A549 (cell line): ENCODE measurements at regions not wholly inside any gene's neighbourhood (a gene's known extent, or its start where the extent isn't known, plus 50 kb on each side); places are given as distances from the start of the nearest gene placed in this dataset.

ENCODE experiments used
- ATAC-seq, 2 experiments: fragments of 200-7000 bp in 1 of 2; fragments of >200 bp in 1 of 2; cut with Nextera tagmentation in 1 of 2; cut with Tn5 transposase in 1 of 2; 3 replicates each; pipeline versions ENCODE4 v1.8.0 to v1.9.1; 2018 to 2020; ENCODE audit warnings: mild to moderate bottlenecking in 1 of 2, moderate library complexity in 1 of 2
- CTCF ChIA-PET: fragments of 300-600 bp; sonication (Branson Sonifier 250); formaldehyde crosslinking; extraction: SDS; loops from one replicate; lab custom pipeline; 2021; ENCODE audit warnings: antibody characterized with exemption, inconsistent platforms; lab: Yijun Ruan, JAX
- POLR2A ChIA-PET: fragments of 350-600 bp; formaldehyde crosslinking; extraction: SDS; loops from one replicate; lab custom pipeline; 2021; ENCODE audit warnings: antibody characterized with exemption, inconsistent platforms; lab: Yijun Ruan, JAX
- DNase-seq, 2 experiments: peaks; one replicate each; pipeline versions ENCODE4 v3.0.0 to v3.0.0-alpha.2; 2011 to 2016; ENCODE audit warnings: low read depth in 1 of 2, low spot score in 1 of 2
- FAIRE-seq: peaks from 2 replicates; lab custom pipeline; 2011; peaks lifted over from hg19 to GRCh38; lab: Jason Lieb, UNC
- H3K27ac ChIP-seq, 2 experiments: fragments of >200 bp; sonication (Bioruptor Twin); formaldehyde crosslinking; 3 replicates each; pipeline ENCODE4 v1.5.1; 2016 to 2017
- H3K4me1 ChIP-seq: fragments of >200 bp; sonication (Bioruptor Twin); formaldehyde crosslinking; 3 replicates; pipeline ENCODE4 v1.6.1; 2016
- H3K4me2 ChIP-seq: fragments of >200 bp; sonication (Bioruptor Twin); formaldehyde crosslinking; 3 replicates; pipeline ENCODE4 v1.6.1; 2016
- H3K4me3 ChIP-seq: fragments of >200 bp; sonication (Bioruptor Twin); formaldehyde crosslinking; 3 replicates; pipeline ENCODE4 v1.5.1; 2016
- H3K9me3 ChIP-seq: fragments of >200 bp; sonication (Bioruptor Twin); formaldehyde crosslinking; 3 replicates; pipeline ENCODE4 v1.6.1; 2016
- CBX8 ChIP-seq: fragments of 200-600 bp; sonication (generic); IDR thresholded peaks from 2 replicates; pipeline ENCODE4 v1.6.1; 2016
- CHD2 ChIP-seq: fragments of 150-350 bp; IDR thresholded peaks from 2 replicates; pipeline ENCODE4 v1.6.1; 2014; ENCODE audit warnings: low read length; ENCODE audit not compliant: partially characterized antibody
- CHD4 ChIP-seq: fragments of 200-600 bp; sonication (generic); IDR thresholded peaks from 2 replicates; pipeline ENCODE4 v1.6.1; 2016; ENCODE audit warnings: antibody characterized with exemption, mild to moderate bottlenecking, borderline replicate concordance
- EHF ChIP-seq: fragments of 250-450 bp; sonication (Bioruptor Pico); IDR thresholded peaks from 2 replicates; pipeline ENCODE4 v1.5.0; 2020; ENCODE audit warnings: mild to moderate bottlenecking
- EHMT2 ChIP-seq: fragments of 200-600 bp; sonication (generic); IDR thresholded peaks from 2 replicates; pipeline ENCODE4 v1.6.1; 2016; ENCODE audit warnings: antibody characterized with exemption, low read depth, mild to moderate bottlenecking, moderate library complexity
- ESRRA ChIP-seq: fragments of 150-350 bp; IDR thresholded peaks from 2 replicates; pipeline ENCODE4 v1.6.1; 2014; ENCODE audit warnings: mild to moderate bottlenecking, low read length, borderline replicate concordance
- FOSL2 ChIP-seq, 2 experiments: fragments of 450-650 bp in 1 of 2; fragments of >200 bp in 1 of 2; sonication (Bioruptor Twin) in 1 of 2; formaldehyde crosslinking; IDR thresholded peaks; 2 replicates each; pipeline versions ENCODE4 v1.5.0 to v1.6.1; 2016 to 2020; ENCODE audit warnings: mild to moderate bottlenecking in 1 of 2, moderate library complexity in 1 of 2
- GATA3 ChIP-seq: IDR thresholded peaks from 2 replicates; pipeline ENCODE4 v1.6.1; 2012; ENCODE audit warnings: borderline replicate concordance
- HEYL ChIP-seq: fragments of 250-450 bp; sonication (Bioruptor Pico); IDR thresholded peaks from 2 replicates; pipeline ENCODE4 v1.8.0; 2021; ENCODE audit warnings: mild to moderate bottlenecking, moderate library complexity
- HOXA7 ChIP-seq: fragments of 250-450 bp; sonication (Bioruptor Pico); IDR thresholded peaks from 2 replicates; pipeline ENCODE4 v1.5.0; 2020; ENCODE audit warnings: mild to moderate bottlenecking, moderate library complexity
- HOXB13 ChIP-seq: fragments of 250-450 bp; sonication (Bioruptor Pico); IDR thresholded peaks from 2 replicates; pipeline ENCODE4 v1.5.0; 2020; ENCODE audit warnings: low read depth, mild to moderate bottlenecking, moderate library complexity
- HOXB5 ChIP-seq: fragments of 250-450 bp; sonication (Bioruptor Pico); IDR thresholded peaks from 2 replicates; pipeline ENCODE4 v1.5.0; 2020; ENCODE audit warnings: mild to moderate bottlenecking, moderate library complexity
- KDM1A ChIP-seq: fragments of 200-600 bp; sonication (generic); IDR thresholded peaks from 2 replicates; pipeline ENCODE4 v1.6.1; 2016; ENCODE audit warnings: low read depth, mild to moderate bottlenecking
- KDM5A ChIP-seq: fragments of 200-600 bp; sonication (generic); IDR thresholded peaks from 2 replicates; pipeline ENCODE4 v1.6.1; 2016; ENCODE audit warnings: antibody characterized with exemption, mild to moderate bottlenecking
- NPAS2 ChIP-seq: fragments of 250-450 bp; sonication (Bioruptor Pico); IDR thresholded peaks from 2 replicates; pipeline ENCODE4 v1.8.0; 2022; ENCODE audit warnings: mild to moderate bottlenecking, moderate library complexity, borderline replicate concordance
- NR3C1 ChIP-seq: fragments of >200 bp; sonication (Bioruptor Twin); formaldehyde crosslinking; IDR thresholded peaks from 3 replicates; pipeline ENCODE4 v1.6.1; 2017
- PHF8 ChIP-seq: fragments of 200-600 bp; sonication (generic); IDR thresholded peaks from 2 replicates; pipeline ENCODE4 v1.6.1; 2016; ENCODE audit warnings: low read depth, mild to moderate bottlenecking, antibody characterized with exemption, moderate library complexity, borderline replicate concordance
- POLR2AphosphoS2 ChIP-seq: conservative IDR thresholded peaks from 2 replicates; pipeline ENCODE4 v1.6.1; 2012; ENCODE audit warnings: low read length, improper control_type of control experiment, inconsistent platforms
- RARB ChIP-seq: fragments of 250-450 bp; sonication (Bioruptor Pico); IDR thresholded peaks from 2 replicates; pipeline ENCODE4 v1.8.0; 2021; ENCODE audit warnings: mild to moderate bottlenecking, moderate library complexity
- RCOR1 ChIP-seq: fragments of 150-350 bp; IDR thresholded peaks from 2 replicates; pipeline ENCODE4 v1.6.1; 2014; ENCODE audit warnings: antibody characterized with exemption, low read length, low read depth
- SMC3 ChIP-seq: fragments of >200 bp; sonication (Bioruptor Twin); formaldehyde crosslinking; IDR thresholded peaks from 3 replicates; pipeline ENCODE4 v1.6.1; 2018; ENCODE audit warnings: inconsistent platforms
- SREBF2 ChIP-seq: fragments of 450-650 bp; IDR thresholded peaks from 2 replicates; pipeline ENCODE4 v1.6.1; 2014; ENCODE audit warnings: mild to moderate bottlenecking, moderate library complexity
- ZFP36 ChIP-seq: fragments of 450-650 bp; IDR thresholded peaks from 2 replicates; pipeline ENCODE4 v1.6.1; 2014; ENCODE audit warnings: borderline replicate concordance; ENCODE audit not compliant: partially characterized antibody
- ZNF302 ChIP-seq: fragments of 250-450 bp; sonication (Bioruptor Pico); IDR thresholded peaks from 2 replicates; pipeline ENCODE4 v1.9.0; 2021; ENCODE audit warnings: inconsistent platforms, mild to moderate bottlenecking, moderate library complexity
- WGBS: methylation state at CpG from one replicate; pipeline ENCODE4 v1.1.6; 2017; ENCODE audit errors: missing lambda C conversion rate; 5-methylcytosine and 5-hydroxymethylcytosine counted together
- TF ChIP-seq, protein P1 (sequence below): IDR thresholded peaks from 2 replicates; pipeline ENCODE4 v1.6.1; 2012
- TF ChIP-seq, protein P2 (sequence below): fragments of >200 bp; sonication (Bioruptor Twin); formaldehyde crosslinking; IDR thresholded peaks from 3 replicates; pipeline ENCODE4 v1.5.1; 2016
- TF ChIP-seq, protein P3 (sequence below): fragments of 200-600 bp; sonication (generic); IDR thresholded peaks from 2 replicates; pipeline ENCODE4 v1.6.1; 2016; ENCODE audit warnings: antibody characterized with exemption, mild to moderate bottlenecking, moderate library complexity

DNA sequence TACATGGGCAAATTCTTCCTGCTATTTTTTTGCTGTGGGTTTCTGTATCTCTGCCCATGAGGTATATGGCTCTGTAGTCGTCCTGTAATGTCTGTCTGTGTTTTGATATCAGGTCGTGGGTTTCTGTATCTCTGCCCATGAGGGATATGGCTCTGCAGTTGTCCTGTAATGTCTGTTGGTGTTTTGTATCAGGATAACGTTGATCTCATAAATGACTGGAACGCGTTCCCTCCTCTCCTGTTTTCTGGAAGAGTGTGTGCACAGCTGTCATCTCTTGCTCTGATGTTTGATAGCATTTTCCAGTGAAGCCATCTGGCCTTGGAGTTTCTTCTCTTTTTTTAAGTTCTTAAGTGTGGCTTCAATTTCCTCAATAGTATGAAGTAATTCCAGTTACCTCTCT, 57.2 kb downstream of the SOX1 start:
- DNase-seq (no peak), ATAC-seq (no peak), FAIRE-seq (no peak)
- no peak overlapping the region for H3K27ac ChIP-seq
- WGBS = 6% methylated on average over 5 of the region's 5 CpGs
- POLR2A ChIA-PET = no interaction called here
- TF ChIP-seq HOXB5 (CRISPR knock-in tag) (no peak), POLR2AphosphoS2 (no peak), CHD4 (no peak), CHD2 (no peak), EHMT2 (no peak), GATA3 (no peak), CBX8 (no peak), ZNF302 (no peak), HOXA7 (CRISPR knock-in tag) (no peak), FOSL2 (IDR thresholded peaks at IDR 0.05) (no peak), FOSL2 (CRISPR knock-in tag; IDR thresholded peaks at IDR 0.05) (no peak), SREBF2 (no peak)
- H3K4me3 ChIP-seq = no peak overlapping the region
- no peak overlapping the region for H3K4me2 ChIP-seq
- H3K4me1 ChIP-seq = no peaks in the 10 kb centered on the region
- no peaks in the 10 kb centered on the region for H3K9me3 ChIP-seq
- CTCF ChIA-PET = no interaction called here

DNA sequence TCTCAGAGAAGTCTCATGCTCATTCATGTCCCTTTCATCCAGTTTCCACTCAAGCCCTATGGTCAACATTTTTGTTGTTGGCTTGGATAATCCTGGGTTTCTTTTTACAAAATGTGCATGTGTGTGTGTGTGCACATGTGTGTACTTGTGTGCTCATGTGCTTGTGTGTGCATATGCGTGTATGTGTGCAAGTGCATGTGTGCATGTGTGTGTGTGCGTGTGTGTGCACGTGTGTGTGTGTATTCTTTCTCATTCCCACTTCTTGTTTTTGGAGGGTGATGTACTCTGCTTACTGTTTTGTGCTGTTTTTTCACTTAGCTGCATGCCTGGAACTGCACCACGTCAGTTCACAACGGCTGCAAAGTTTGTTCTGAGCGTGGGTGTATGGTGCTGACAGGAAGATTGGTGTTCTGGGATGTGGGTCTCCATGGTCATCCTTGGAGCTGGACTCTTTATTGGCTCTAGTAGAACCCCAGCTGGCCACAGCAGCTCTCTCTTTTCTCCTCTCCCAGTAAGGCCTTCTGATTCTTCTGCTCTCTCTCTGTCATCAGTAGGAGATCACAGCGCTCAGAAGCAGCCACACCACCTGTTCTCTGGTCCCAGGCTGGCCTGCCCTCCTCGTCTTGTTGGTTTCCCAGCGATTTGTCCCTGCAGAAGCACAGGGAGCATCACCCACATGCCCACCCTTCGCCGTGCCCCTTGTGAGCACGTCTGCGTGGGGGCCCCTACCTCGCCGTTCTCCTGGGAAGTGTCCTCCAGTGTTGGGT, 60.8 kb downstream of the SOX1 start:
- CTCF ChIA-PET = no interaction called here
- TF ChIP-seq PHF8 (no peak), HOXB13 (CRISPR knock-in tag) (no peak), EHMT2 (no peak), KDM1A (no peak), NR3C1 (no peak), HEYL (CRISPR knock-in tag) (no peak), ZFP36 (no peak), RCOR1 (no peak), RARB (no peak), SMC3 (no peak), KDM5A (no peak), ESRRA (no peak), NPAS2 (no peak), EHF (CRISPR knock-in tag) (no peak)
- TF ChIP-seq, protein P1, sequence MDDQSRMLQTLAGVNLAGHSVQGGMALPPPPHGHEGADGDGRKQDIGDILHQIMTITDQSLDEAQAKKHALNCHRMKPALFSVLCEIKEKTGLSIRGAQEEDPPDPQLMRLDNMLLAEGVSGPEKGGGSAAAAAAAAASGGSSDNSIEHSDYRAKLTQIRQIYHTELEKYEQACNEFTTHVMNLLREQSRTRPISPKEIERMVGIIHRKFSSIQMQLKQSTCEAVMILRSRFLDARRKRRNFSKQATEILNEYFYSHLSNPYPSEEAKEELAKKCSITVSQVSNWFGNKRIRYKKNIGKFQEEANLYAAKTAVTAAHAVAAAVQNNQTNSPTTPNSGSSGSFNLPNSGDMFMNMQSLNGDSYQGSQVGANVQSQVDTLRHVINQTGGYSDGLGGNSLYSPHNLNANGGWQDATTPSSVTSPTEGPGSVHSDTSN = no peak
- TF ChIP-seq, protein P2, sequence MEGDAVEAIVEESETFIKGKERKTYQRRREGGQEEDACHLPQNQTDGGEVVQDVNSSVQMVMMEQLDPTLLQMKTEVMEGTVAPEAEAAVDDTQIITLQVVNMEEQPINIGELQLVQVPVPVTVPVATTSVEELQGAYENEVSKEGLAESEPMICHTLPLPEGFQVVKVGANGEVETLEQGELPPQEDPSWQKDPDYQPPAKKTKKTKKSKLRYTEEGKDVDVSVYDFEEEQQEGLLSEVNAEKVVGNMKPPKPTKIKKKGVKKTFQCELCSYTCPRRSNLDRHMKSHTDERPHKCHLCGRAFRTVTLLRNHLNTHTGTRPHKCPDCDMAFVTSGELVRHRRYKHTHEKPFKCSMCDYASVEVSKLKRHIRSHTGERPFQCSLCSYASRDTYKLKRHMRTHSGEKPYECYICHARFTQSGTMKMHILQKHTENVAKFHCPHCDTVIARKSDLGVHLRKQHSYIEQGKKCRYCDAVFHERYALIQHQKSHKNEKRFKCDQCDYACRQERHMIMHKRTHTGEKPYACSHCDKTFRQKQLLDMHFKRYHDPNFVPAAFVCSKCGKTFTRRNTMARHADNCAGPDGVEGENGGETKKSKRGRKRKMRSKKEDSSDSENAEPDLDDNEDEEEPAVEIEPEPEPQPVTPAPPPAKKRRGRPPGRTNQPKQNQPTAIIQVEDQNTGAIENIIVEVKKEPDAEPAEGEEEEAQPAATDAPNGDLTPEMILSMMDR = no peak
- TF ChIP-seq, protein P3, sequence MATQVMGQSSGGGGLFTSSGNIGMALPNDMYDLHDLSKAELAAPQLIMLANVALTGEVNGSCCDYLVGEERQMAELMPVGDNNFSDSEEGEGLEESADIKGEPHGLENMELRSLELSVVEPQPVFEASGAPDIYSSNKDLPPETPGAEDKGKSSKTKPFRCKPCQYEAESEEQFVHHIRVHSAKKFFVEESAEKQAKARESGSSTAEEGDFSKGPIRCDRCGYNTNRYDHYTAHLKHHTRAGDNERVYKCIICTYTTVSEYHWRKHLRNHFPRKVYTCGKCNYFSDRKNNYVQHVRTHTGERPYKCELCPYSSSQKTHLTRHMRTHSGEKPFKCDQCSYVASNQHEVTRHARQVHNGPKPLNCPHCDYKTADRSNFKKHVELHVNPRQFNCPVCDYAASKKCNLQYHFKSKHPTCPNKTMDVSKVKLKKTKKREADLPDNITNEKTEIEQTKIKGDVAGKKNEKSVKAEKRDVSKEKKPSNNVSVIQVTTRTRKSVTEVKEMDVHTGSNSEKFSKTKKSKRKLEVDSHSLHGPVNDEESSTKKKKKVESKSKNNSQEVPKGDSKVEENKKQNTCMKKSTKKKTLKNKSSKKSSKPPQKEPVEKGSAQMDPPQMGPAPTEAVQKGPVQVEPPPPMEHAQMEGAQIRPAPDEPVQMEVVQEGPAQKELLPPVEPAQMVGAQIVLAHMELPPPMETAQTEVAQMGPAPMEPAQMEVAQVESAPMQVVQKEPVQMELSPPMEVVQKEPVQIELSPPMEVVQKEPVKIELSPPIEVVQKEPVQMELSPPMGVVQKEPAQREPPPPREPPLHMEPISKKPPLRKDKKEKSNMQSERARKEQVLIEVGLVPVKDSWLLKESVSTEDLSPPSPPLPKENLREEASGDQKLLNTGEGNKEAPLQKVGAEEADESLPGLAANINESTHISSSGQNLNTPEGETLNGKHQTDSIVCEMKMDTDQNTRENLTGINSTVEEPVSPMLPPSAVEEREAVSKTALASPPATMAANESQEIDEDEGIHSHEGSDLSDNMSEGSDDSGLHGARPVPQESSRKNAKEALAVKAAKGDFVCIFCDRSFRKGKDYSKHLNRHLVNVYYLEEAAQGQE = no peak
- Histone ChIP-seq H3K9me3 (no peaks in the 10 kb centered on the region), H3K4me3 (no peak overlapping the region), H3K4me1 (no peaks in the 10 kb centered on the region), H3K4me2 (no peak overlapping the region), H3K27ac (no peak overlapping the region)
- no peak for FAIRE-seq
- 21% methylated on average over 15 of the region's 15 CpGs for WGBS
- POLR2A ChIA-PET = no interaction called here
- ATAC-seq = no peak
- DNase-seq = no peak
